Thyroid gland (tissue), 4 donors: ENCODE measurements at regions not wholly inside any gene's neighbourhood (a gene's known extent, or its start where the extent isn't known, plus 50 kb on each side); places are given as distances from the start of the nearest gene placed in this dataset.

Experiments used
- POLR2A ChIP-seq, 2 donors: fragments of 450-650 bp; IDR thresholded peaks; one replicate each; pipeline ENCODE4 v1.6.1; 2017; ENCODE audit warnings: antibody characterized with exemption in 2 of 2, mild to moderate bottlenecking in 2 of 2, moderate library complexity in 1 of 2
- TF ChIP-seq, protein P1 (sequence below), 6 experiments: fragments of 200-600 bp in 3 of 6; fragments of 450-650 bp in 3 of 6; sonication (generic) in 3 of 6; IDR thresholded peaks; one replicate each; pipeline ENCODE4 v1.5.1; 2016 to 2019; ENCODE audit warnings: antibody characterized with exemption in 6 of 6, mild to moderate bottlenecking in 2 of 6, inconsistent platforms in 1 of 6, moderate library complexity in 1 of 6

DNA sequence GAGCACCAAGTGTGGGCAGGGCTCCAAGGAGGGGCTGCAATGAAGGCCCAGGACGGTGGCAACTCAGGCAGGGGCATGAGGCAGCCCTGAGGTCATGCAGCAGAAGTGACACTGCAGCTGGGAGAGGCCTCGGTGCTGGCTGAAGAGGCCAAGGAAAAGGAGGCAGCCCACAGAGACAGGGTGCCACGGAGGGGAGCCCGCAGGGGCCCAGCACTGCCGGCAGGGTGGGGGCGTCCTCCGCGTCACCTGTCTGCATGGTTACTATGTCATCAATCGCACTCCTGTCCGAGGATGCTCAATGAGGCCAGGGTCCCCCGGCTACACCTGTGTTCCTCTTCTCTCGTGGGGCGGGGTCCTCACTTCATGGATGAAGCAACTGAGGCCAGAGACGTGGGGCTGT, 123.1 kb downstream of the TUBA3C start:
- TF ChIP-seq, protein P1, sequence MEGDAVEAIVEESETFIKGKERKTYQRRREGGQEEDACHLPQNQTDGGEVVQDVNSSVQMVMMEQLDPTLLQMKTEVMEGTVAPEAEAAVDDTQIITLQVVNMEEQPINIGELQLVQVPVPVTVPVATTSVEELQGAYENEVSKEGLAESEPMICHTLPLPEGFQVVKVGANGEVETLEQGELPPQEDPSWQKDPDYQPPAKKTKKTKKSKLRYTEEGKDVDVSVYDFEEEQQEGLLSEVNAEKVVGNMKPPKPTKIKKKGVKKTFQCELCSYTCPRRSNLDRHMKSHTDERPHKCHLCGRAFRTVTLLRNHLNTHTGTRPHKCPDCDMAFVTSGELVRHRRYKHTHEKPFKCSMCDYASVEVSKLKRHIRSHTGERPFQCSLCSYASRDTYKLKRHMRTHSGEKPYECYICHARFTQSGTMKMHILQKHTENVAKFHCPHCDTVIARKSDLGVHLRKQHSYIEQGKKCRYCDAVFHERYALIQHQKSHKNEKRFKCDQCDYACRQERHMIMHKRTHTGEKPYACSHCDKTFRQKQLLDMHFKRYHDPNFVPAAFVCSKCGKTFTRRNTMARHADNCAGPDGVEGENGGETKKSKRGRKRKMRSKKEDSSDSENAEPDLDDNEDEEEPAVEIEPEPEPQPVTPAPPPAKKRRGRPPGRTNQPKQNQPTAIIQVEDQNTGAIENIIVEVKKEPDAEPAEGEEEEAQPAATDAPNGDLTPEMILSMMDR (IDR thresholded peaks at IDR 0.05), result no peak
- no peak for TF ChIP-seq POLR2A (IDR thresholded peaks at IDR 0.05)
